Liver (tissue), 8 donors: ENCODE measurements at regions not wholly inside any gene's neighbourhood (a gene's known extent, or its start where the extent isn't known, plus 50 kb on each side); places are given as distances from the start of the nearest gene placed in this dataset.

Experiments
- DNase-seq: peaks from one replicate; pipeline ENCODE4 v3.0.0-alpha.2; 2017; ENCODE audit warnings: low spot score
- H3K27ac ChIP-seq, 2 donors: one replicate each; pipeline ENCODE4 v1.7.0; 2013; ENCODE audit warnings: inconsistent platforms in 2 of 2, low read length in 2 of 2, control low read depth in 1 of 2, low read depth in 1 of 2, mild to moderate bottlenecking in 1 of 2
- H3K27me3 ChIP-seq, 4 donors: one replicate each; pipeline versions ENCODE4 v1.6.1 to v1.7.0; 2013; ENCODE audit warnings: low read length in 3 of 4, inconsistent platforms in 1 of 4, mild to moderate bottlenecking in 1 of 4, moderate library complexity in 1 of 4; ENCODE audit not compliant: control insufficient read depth in 4 of 4, insufficient read depth in 4 of 4
- H3K36me3 ChIP-seq, 4 donors: one replicate each; pipeline versions ENCODE4 v1.6.1 to v1.7.0; 2013; ENCODE audit warnings: low read length in 3 of 4, mild to moderate bottlenecking in 3 of 4, low read depth in 1 of 4, moderate library complexity in 1 of 4; ENCODE audit not compliant: control insufficient read depth in 4 of 4, insufficient read depth in 3 of 4
- H3K4me1 ChIP-seq, 4 donors: one replicate each; pipeline versions ENCODE4 v1.6.1 to v1.7.0; 2013; ENCODE audit warnings: low read length in 3 of 4, mild to moderate bottlenecking in 3 of 4, moderate library complexity in 1 of 4; ENCODE audit not compliant: control insufficient read depth in 4 of 4, insufficient read depth in 4 of 4
- H3K4me3 ChIP-seq, 3 donors: one replicate each; pipeline versions ENCODE4 v1.6.1 to v1.7.0; 2013; ENCODE audit warnings: low read length in 3 of 3, control low read depth in 1 of 3, low read depth in 1 of 3, mild to moderate bottlenecking in 1 of 3
- H3K9ac ChIP-seq, 2 donors: one replicate each; pipeline ENCODE4 v1.7.0; 2013; ENCODE audit warnings: low read length in 2 of 2, mild to moderate bottlenecking in 2 of 2, moderate library complexity in 2 of 2, control low read depth in 1 of 2, low read depth in 1 of 2
- H3K9me3 ChIP-seq, 4 donors: one replicate each; pipeline versions ENCODE4 v1.6.1 to v1.7.0; 2013; ENCODE audit warnings: low read length in 3 of 4; ENCODE audit not compliant: control insufficient read depth in 4 of 4
- ATF3 ChIP-seq: IDR thresholded peaks from 2 replicates; pipeline ENCODE4 v1.6.1; 2016; ENCODE audit warnings: antibody characterized with exemption
- CTCF ChIP-seq: fragments of 150-350 bp; IDR thresholded peaks from 2 replicates; pipeline ENCODE4 v1.5.1; 2017; ENCODE audit warnings: improper control_type of control experiment, low read depth, low read length; ENCODE audit not compliant: missing input control
- EGR1 ChIP-seq, 2 donors: IDR thresholded peaks; 2 replicates each; pipeline ENCODE4 v1.6.1; 2016 to 2018; ENCODE audit warnings: antibody characterized with exemption in 2 of 2, low read depth in 2 of 2
- FOXA1 ChIP-seq: IDR thresholded peaks from 2 replicates; pipeline ENCODE4 v1.6.1; 2016; ENCODE audit warnings: antibody characterized with exemption
- FOXA2 ChIP-seq: IDR thresholded peaks from 2 replicates; pipeline ENCODE4 v1.6.1; 2016; ENCODE audit warnings: antibody characterized with exemption
- GABPA ChIP-seq, 2 donors: IDR thresholded peaks in 1 of 2; conservative IDR thresholded peaks in 1 of 2; 2 replicates each; pipeline ENCODE4 v1.6.1; 2016; ENCODE audit warnings: antibody characterized with exemption in 2 of 2, mild to moderate bottlenecking in 1 of 2, moderate library complexity in 1 of 2
- HNF4A ChIP-seq, 2 donors: conservative IDR thresholded peaks; 2 replicates each; pipeline ENCODE4 v1.6.1; 2016; ENCODE audit warnings: antibody characterized with exemption in 2 of 2, mild to moderate bottlenecking in 2 of 2
- HNF4G ChIP-seq: IDR thresholded peaks from 2 replicates; pipeline ENCODE4 v1.6.1; 2016; ENCODE audit warnings: antibody characterized with exemption
- JUND ChIP-seq, 2 donors: IDR thresholded peaks; 2 replicates each; pipeline ENCODE4 v1.6.1; 2016; ENCODE audit warnings: antibody characterized with exemption in 2 of 2
- MAX ChIP-seq: IDR thresholded peaks from 2 replicates; pipeline ENCODE4 v1.6.1; 2016; ENCODE audit warnings: antibody characterized with exemption
- NR2F2 ChIP-seq: IDR thresholded peaks from 2 replicates; pipeline ENCODE4 v1.6.1; 2016; ENCODE audit warnings: antibody characterized with exemption
- RAD21 ChIP-seq, 2 donors: IDR thresholded peaks; 2 replicates each; pipeline ENCODE4 v1.6.1; 2016; ENCODE audit warnings: antibody characterized with exemption in 2 of 2, mild to moderate bottlenecking in 2 of 2
- REST ChIP-seq: IDR thresholded peaks from 2 replicates; pipeline ENCODE4 v1.6.1; 2016; ENCODE audit warnings: antibody characterized with exemption, mild to moderate bottlenecking
- RXRA ChIP-seq, 2 donors: IDR thresholded peaks; 2 replicates each; pipeline ENCODE4 v1.6.1; 2017 to 2018; ENCODE audit warnings: antibody characterized with exemption in 2 of 2, mild to moderate bottlenecking in 1 of 2
- SP1 ChIP-seq: IDR thresholded peaks from 2 replicates; pipeline ENCODE4 v1.6.1; 2018; ENCODE audit warnings: antibody characterized with exemption, mild to moderate bottlenecking
- TAF1 ChIP-seq: conservative IDR thresholded peaks from 2 replicates; pipeline ENCODE4 v1.6.1; 2016; ENCODE audit warnings: antibody characterized with exemption, mild to moderate bottlenecking
- YY1 ChIP-seq: IDR thresholded peaks from 2 replicates; pipeline ENCODE4 v1.6.1; 2016; ENCODE audit warnings: antibody characterized with exemption, mild to moderate bottlenecking
- ZBTB33 ChIP-seq: IDR thresholded peaks from 2 replicates; pipeline ENCODE4 v1.6.1; 2016; ENCODE audit warnings: antibody characterized with exemption
- WGBS: extraction: QIAGEN DNeasy Blood & Tissue Kit; methylation state at CpG from one replicate; pipeline ENCODE4 v1.1.7; 2013; 5-methylcytosine and 5-hydroxymethylcytosine counted together
- donor health status: healthy.
- donor health status: healthy.
- donor health status: healthy.
- donor health status: healthy.
- donor health status: healthy.

GRCh38 chr4:136036744-136037143 lies 1495.5 kb downstream of the PCDH18 start:
- Histone ChIP-seq H3K9me3 (no peaks in the 10 kb centered on the region), H3K27me3 (peaks cover 0 to 3% (median 0%) of the 10 kb centered on the region in 4 donors), H3K27ac (no peak overlapping the region), H3K4me1 (no peaks in the 10 kb centered on the region), H3K36me3 (no peaks in the 10 kb centered on the region), H3K9ac (no peak overlapping the region), H3K4me3 (no peak overlapping the region)
- DNase-seq: no peak
- WGBS: 80% methylated on average over 1 of the region's 1 CpG
- no peak for TF ChIP-seq NR2F2
- no peak for TF ChIP-seq FOXA1
- TF ChIP-seq HNF4G: no peak
- no peak for TF ChIP-seq YY1
- TF ChIP-seq MAX: no peak
- TF ChIP-seq FOXA2: no peak
- no peak for TF ChIP-seq TAF1
- no peak for TF ChIP-seq RXRA (IDR thresholded peaks at IDR 0.05)
- no peak for TF ChIP-seq SP1
- no peak for TF ChIP-seq ATF3

- no peaks in the 10 kb centered on the region for H3K36me3 ChIP-seq
- H3K9ac ChIP-seq: no peak overlapping the region
- no peaks in the 10 kb centered on the region for H3K4me1 ChIP-seq
- H3K9me3 ChIP-seq: no peaks in the 10 kb centered on the region
- H3K27ac ChIP-seq: no peak overlapping the region
- DNase-seq: no peak
- 39% methylated on average over 1 of the region's 1 CpG for WGBS
- H3K4me3 ChIP-seq: no peak overlapping the region
- peaks cover 0 to 3% (median 0%) of the 10 kb centered on the region in 4 donors for H3K27me3 ChIP-seq
- no peak for TF ChIP-seq ATF3
These were observed 1499.9 kb downstream of the PCDH18 start for GRCh38 chr4:136032391-136032790.

- Histone ChIP-seq H3K4me1 (no peaks in the 10 kb centered on the region), H3K4me3 (no peak overlapping the region), H3K36me3 (no peaks in the 10 kb centered on the region), H3K27ac (no peak overlapping the region), H3K9me3 (peaks cover 0 to 1% (median 0%) of the 10 kb centered on the region in 4 donors), H3K27me3 (no peaks in the 10 kb centered on the region), H3K9ac (no peak overlapping the region)
- WGBS: 60% methylated on average over 2 of the region's 2 CpGs
- TF ChIP-seq TAF1 (no peak), CTCF (no peak), JUND (IDR thresholded peaks at IDR 0.05) (no peak), RXRA (IDR thresholded peaks at IDR 0.05) (no peak), HNF4G (no peak), REST (no peak), ATF3 (no peak), RAD21 (IDR thresholded peaks at IDR 0.05) (no peak), ZBTB33 (no peak), GABPA (IDR thresholded peaks at IDR 0.05 in 1 of 2, conservative IDR thresholded peaks at IDR 0.05 in 1 of 2) (no peak), FOXA1 (no peak), MAX (no peak), YY1 (no peak), HNF4A (conservative IDR thresholded peaks at IDR 0.05) (no peak), SP1 (no peak), NR2F2 (no peak), EGR1 (IDR thresholded peaks at IDR 0.05; ENCODE audit: low read depth in 2 of 2) (no peak), FOXA2 (no peak)
- no peak for DNase-seq
These were observed 1506.8 kb downstream of the PCDH18 start for GRCh38 chr4:136025540-136025939.
